SK-N-SH (cell line): ENCODE measurements at regions not wholly inside any gene's neighbourhood (a gene's known extent, or its start where the extent isn't known, plus 50 kb on each side); places are given as distances from the start of the nearest gene placed in this dataset.

Source experiments
- TF ChIP-seq, protein P1 (sequence below): fragments of 200-600 bp; sonication (generic); IDR thresholded peaks from 2 replicates; pipeline ENCODE4 v1.6.1; 2017; ENCODE audit warnings: antibody characterized with exemption, mild to moderate bottlenecking, moderate library complexity
- TF ChIP-seq, protein P2 (sequence below): IDR thresholded peaks from 2 replicates; pipeline ENCODE4 v1.6.1; 2012; ENCODE audit warnings: mild to moderate bottlenecking, low read depth, low read length, moderate library complexity

DNA sequence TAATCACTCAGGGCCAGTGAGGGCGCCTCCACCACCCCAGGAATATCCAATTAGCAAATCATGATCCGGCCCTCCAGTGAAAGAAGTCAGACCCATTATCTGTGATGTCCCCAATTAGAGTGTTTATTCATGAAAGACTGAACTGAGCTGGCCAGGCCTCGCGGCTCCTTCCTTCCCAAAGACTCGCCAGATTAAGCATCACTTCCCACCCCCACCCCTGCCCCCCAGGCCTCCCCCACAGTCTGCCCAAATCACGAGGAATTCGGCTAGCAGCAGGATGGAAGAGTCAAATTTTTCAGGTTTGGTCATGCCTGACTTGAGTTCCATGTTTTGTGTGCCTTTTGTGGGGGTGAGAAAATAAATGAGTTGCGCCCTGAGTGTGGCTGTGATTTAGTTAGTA lies 298.4 kb upstream of the SALL1 start:
- TF ChIP-seq, protein P1, sequence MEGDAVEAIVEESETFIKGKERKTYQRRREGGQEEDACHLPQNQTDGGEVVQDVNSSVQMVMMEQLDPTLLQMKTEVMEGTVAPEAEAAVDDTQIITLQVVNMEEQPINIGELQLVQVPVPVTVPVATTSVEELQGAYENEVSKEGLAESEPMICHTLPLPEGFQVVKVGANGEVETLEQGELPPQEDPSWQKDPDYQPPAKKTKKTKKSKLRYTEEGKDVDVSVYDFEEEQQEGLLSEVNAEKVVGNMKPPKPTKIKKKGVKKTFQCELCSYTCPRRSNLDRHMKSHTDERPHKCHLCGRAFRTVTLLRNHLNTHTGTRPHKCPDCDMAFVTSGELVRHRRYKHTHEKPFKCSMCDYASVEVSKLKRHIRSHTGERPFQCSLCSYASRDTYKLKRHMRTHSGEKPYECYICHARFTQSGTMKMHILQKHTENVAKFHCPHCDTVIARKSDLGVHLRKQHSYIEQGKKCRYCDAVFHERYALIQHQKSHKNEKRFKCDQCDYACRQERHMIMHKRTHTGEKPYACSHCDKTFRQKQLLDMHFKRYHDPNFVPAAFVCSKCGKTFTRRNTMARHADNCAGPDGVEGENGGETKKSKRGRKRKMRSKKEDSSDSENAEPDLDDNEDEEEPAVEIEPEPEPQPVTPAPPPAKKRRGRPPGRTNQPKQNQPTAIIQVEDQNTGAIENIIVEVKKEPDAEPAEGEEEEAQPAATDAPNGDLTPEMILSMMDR: no peak
- TF ChIP-seq, protein P2, sequence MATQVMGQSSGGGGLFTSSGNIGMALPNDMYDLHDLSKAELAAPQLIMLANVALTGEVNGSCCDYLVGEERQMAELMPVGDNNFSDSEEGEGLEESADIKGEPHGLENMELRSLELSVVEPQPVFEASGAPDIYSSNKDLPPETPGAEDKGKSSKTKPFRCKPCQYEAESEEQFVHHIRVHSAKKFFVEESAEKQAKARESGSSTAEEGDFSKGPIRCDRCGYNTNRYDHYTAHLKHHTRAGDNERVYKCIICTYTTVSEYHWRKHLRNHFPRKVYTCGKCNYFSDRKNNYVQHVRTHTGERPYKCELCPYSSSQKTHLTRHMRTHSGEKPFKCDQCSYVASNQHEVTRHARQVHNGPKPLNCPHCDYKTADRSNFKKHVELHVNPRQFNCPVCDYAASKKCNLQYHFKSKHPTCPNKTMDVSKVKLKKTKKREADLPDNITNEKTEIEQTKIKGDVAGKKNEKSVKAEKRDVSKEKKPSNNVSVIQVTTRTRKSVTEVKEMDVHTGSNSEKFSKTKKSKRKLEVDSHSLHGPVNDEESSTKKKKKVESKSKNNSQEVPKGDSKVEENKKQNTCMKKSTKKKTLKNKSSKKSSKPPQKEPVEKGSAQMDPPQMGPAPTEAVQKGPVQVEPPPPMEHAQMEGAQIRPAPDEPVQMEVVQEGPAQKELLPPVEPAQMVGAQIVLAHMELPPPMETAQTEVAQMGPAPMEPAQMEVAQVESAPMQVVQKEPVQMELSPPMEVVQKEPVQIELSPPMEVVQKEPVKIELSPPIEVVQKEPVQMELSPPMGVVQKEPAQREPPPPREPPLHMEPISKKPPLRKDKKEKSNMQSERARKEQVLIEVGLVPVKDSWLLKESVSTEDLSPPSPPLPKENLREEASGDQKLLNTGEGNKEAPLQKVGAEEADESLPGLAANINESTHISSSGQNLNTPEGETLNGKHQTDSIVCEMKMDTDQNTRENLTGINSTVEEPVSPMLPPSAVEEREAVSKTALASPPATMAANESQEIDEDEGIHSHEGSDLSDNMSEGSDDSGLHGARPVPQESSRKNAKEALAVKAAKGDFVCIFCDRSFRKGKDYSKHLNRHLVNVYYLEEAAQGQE: no peak
